Activated naive CD4-positive, alpha-beta T cell treated with anti-CD3 and anti-CD28 coated beads, Interleukin-2, amount 50 U/mL, for 72 hours (primary cell): ENCODE measurements at regions not wholly inside any gene's neighbourhood (a gene's known extent, or its start where the extent isn't known, plus 50 kb on each side); places are given as distances from the start of the nearest gene placed in this dataset.
A peak's percentile ranks its signal among the peaks of the same experiment; 100 is the strongest.

ENCODE experiments used
- ATAC-seq, 2 donors: fragments of 150-1000 bp; cut with Tn5 transposase; 2 replicates each; pipeline ENCODE4 v1.10.0; 2021; ENCODE audit warnings: mild to moderate bottlenecking in 2 of 2, moderate library complexity in 2 of 2
- DNase-seq, 2 donors: peaks; one replicate each; pipeline ENCODE4 v3.0.0; 2021 to 2022; ENCODE audit warnings: low spot score in 2 of 2
- H3K27ac Mint-ChIP-seq, 2 donors: one replicate each; pipeline ENCODE4 v1.8.0; 2022; ENCODE audit warnings: mild to moderate bottlenecking in 2 of 2, mixed read lengths in 2 of 2
- H3K36me3 Mint-ChIP-seq, 2 donors: one replicate each; pipeline ENCODE4 v1.8.0; 2022; ENCODE audit warnings: mixed read lengths in 2 of 2
- H3K9me3 Mint-ChIP-seq, 2 donors: one replicate each; pipeline ENCODE4 v1.8.0; 2022; ENCODE audit warnings: mixed read lengths in 2 of 2

DNA sequence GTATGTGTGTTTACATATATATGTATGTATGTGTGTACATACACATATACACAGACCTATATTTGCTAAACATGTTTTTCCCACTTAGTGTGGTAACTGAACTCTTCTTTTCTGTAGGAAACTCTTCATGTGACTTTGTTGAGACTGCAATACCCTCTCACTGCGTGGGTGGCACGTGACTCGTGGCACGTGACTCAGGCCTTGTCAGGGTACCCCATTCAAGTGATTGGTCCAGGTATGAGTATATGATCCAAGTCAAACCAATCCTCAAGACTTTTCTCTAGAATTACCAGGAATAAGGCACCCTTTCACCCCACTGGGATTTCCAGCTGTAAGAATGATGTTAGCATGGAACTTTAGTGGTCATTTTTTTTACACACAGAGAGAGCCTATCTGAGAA is 149.2 kb upstream of the KCNK2 start:
- ATAC-seq (peak; percentile 24 to 72), DNase-seq (no peak)
- H3K9me3 Mint-ChIP-seq: no peaks in the 10 kb centered on the region

DNA sequence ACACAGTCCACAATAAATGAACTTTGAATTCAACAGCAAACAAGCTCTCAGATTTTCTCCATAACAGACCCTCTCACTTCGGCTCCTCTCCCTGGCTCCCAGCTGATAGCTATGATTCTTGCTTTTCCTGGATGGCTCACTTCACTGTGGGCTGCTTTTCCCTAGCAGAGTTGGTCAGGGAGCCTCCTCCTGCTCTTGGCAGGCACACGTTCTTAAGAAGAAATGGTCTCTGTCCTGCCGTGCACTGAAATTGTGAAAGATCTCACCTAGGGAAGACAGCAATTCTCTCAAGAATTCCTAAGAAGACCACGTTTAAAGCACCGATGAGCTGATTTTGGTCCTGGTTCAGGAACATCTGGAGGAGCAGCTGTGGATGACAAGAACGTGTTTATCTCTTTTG is 148.5 kb upstream of the KCNK2 start:
- Mint-ChIP-seq H3K27ac (no peak overlapping the region), H3K36me3 (no peaks in the 10 kb centered on the region), H3K9me3 (no peaks in the 10 kb centered on the region)
- ATAC-seq (no peak), DNase-seq (no peak)

More for the DNA sequence above, 149.2 kb upstream of the KCNK2 start:
- H3K36me3 Mint-ChIP-seq: no peaks in the 10 kb centered on the region
- H3K27ac Mint-ChIP-seq: no peak overlapping the region

DNA sequence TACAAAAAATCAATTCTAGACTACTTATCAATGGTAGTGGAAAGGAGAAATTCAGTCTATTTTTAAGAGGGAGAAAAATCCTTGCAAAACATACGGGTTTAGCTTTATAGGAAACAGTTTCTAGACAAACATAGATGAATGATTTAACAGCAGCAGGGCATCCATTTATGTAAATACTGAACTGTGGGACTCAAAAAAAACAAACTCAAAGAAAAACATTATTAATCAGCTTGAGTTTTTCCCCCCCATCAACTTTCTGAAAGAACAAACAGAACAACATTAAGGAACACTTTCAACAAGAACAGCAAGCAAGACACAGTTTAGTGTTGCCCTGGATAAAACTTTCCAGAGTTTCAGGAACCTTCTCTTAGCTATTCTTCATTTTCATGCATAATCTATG is 147.3 kb upstream of the KCNK2 start:
- DNase-seq: no peak

DNA sequence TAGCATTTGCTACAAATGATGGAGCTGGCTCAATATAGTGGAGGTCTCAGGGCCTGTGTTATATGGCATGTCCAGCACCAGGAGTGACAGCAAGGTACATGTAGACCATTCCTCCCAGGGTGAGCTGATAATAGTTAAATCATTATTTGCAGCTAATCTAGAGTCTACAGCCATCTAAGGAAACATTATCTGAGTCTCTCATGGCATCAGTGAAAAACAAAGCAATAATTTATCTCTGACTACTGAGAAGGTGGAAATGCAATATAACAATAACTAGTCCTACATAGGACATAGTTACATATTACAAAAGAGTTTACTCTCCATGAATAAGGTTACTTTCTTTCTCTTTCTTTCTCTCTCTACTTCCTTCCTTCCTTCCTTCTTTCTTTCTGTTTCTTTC is 143.4 kb upstream of the KCNK2 start:
- ATAC-seq: no peak
- no peak for DNase-seq
- H3K9me3 Mint-ChIP-seq: no peaks in the 10 kb centered on the region
- no peak overlapping the region for H3K27ac Mint-ChIP-seq
- no peaks in the 10 kb centered on the region for H3K36me3 Mint-ChIP-seq

More for the DNA sequence above, 147.3 kb upstream of the KCNK2 start:
- Mint-ChIP-seq H3K27ac (no peak overlapping the region), H3K9me3 (no peaks in the 10 kb centered on the region), H3K36me3 (no peaks in the 10 kb centered on the region)
- ATAC-seq: no peak

DNA sequence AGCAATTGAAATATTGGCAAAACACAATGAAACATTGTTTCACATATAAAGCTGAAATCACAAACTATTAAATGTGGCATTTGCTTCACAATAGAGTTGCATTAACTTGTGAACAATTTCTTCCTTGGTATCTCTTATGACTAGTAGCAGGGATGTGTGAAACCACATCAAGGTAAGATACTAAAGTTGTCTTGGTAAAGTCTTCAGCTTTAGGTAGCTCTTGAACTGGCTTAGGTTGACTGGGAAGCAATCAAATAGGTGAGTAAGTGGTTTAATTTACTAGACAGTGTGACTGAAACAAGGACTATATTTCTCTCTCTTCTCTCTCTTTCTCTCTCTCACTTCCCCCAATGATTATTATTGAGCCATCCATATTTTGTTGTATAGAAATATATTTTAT is 141.5 kb upstream of the KCNK2 start:
- ATAC-seq: peak; percentile 44 to 96
- H3K9me3 Mint-ChIP-seq: no peaks in the 10 kb centered on the region
- H3K27ac Mint-ChIP-seq: no peak overlapping the region
- no peaks in the 10 kb centered on the region for H3K36me3 Mint-ChIP-seq
- no peak for DNase-seq

DNA sequence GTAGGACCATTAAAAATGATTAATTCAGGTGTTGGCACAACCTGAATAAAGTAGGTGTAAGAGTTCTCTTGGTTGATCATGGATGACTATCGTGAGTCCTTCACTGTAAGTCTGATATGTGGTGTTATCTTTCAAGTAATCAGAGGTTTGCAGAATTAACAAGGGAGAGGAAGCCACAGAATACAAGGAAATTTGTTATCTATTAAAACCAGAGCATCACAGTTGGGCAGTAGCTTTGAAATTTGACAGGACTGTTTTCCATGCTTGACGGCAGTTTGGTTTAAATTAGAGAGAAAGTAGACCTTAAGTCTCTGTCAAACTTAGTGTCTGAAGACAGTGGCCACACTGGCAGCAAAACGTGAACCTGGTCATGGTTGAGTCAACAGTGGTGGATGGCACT is 139.5 kb upstream of the KCNK2 start:
- Mint-ChIP-seq H3K27ac (no peak overlapping the region), H3K9me3 (no peaks in the 10 kb centered on the region), H3K36me3 (no peaks in the 10 kb centered on the region)
- ATAC-seq: no peak
- DNase-seq: no peak

DNA sequence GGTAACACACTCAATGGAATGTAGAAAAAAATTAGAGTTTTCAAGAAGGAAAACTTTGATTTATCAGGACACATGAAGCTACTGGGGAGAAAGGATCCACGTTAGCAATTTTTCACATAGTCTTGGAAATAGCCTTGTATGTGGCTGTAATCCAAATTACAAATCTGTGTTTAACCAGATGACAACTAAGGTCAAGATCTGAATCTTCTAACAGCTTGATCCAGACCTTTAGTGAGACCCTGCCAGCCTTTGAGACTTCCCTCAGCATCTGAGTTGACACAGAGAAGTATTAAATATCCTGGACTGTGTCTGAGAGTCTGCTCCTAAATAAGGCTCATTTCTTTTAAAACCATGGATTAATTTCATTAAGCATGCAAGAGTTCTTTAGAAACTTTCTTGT is 135.9 kb upstream of the KCNK2 start:
- Mint-ChIP-seq H3K9me3 (no peaks in the 10 kb centered on the region), H3K36me3 (no peaks in the 10 kb centered on the region), H3K27ac (no peak overlapping the region)
- ATAC-seq (no peak), DNase-seq (no peak)

DNA sequence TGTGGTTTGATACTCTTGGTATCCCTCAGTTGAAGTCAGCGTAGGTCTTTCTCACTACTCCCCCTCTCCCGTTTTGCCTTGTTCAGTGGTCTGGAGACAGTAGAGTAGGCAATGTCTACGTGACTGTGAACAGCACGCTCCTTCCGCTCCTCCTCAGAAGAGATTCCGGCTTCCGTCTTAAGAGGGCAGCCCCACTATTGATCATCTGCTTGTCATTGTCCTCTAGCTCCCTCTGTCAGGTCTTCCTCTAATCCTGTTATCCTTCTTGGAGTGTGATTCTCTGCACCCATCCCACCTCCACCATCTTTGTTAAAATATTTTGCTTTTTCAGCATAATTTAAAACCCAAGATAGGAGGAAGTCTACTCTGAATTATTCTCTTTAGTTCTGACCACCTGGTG is 129.9 kb upstream of the KCNK2 start:
- ATAC-seq: no peak
- H3K27ac Mint-ChIP-seq: no peak overlapping the region
- DNase-seq: no peak
- no peaks in the 10 kb centered on the region for H3K9me3 Mint-ChIP-seq
- H3K36me3 Mint-ChIP-seq: no peaks in the 10 kb centered on the region

DNA sequence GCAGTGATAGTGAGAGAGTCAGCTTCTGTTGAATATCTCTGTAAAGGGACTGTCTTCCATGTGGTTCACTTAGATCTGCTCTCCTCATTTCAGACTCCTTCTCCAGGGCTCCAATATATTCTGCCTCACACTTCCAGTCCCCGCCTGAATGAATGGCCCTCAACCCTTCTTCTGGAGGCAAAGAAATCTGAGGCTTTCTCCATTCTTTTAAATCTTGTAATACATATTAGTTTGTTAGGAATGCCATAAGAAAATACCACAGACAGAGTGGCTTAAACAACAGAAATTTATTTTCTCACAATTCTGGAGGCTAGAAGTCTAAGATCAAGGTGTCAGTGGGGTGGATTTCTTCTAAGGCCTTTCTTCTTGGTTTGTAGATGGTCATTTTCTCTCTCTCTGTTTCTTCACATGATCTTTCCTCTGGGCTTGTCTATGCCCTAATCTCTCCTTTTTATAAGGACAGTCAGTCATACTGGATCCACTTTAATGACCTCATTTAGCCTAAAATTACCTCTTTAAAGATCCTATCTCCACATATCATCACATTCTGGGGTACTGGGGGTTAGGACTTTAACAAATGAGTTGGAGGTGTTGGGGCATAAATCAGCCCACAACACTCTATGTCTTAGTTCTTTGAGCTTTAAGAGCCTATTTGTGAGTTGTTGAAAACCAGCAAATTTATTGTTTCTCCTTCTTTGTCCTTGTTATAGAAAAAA is 128.5 kb upstream of the KCNK2 start:
- DNase-seq (no peak), ATAC-seq (no peak)
- Mint-ChIP-seq H3K36me3 (no peaks in the 10 kb centered on the region), H3K27ac (no peak overlapping the region), H3K9me3 (no peaks in the 10 kb centered on the region)

DNA sequence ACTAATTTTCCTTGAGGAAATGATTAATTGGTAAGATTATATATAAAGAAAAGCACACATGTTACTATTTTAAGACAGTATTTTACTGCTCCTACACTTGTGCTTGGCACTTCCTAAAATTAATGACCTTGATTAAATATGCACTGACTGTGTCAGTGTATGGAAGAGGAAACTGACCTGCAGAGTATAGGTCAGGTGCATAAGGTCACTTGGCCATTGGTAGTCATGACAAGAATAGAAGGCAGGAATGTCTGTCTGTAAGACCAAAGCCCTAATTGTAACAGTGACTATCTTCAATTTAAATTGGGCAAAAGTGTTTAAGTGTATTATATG is 128.0 kb upstream of the KCNK2 start:
- Mint-ChIP-seq H3K36me3 (no peaks in the 10 kb centered on the region), H3K27ac (no peak overlapping the region), H3K9me3 (no peaks in the 10 kb centered on the region)
- DNase-seq (no peak), ATAC-seq (no peak)

DNA sequence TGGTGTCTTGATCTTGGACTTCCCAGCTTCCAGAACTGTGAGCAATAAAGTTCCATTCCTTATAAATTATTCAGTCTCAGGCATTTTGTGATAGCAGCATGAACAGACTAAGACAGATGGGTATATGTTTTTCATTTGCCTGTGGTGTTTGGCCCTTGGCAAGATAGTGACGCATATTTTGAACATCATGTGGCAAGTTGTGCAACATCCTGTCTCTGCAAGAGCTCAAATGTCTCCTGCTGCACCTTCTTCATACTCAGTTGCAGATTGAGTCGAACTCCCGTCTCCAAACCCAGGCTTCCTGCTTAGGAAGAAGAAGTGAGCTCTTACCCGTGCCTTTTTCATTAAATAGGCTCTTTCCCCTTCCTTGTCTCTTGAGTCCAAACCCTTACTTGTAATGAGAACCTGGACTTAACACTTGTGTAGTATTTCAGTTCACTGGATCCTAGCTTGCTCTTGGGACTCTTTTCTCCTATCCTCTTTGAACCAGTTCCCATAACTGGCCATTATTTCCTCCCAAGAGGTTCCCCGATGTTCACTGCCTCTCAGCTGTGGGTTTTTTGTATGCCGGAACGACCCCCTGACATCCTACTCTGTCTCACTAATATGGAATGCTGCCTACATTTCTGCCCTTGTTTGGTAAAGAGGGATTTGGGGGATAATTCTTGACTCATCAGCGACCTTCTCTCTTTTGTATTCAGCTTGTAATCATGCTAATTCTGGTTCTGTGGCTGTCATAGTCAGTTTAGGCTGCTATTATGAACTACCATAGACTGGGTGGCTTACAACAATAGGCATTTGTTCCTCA is 125.0 kb upstream of the KCNK2 start:
- Mint-ChIP-seq H3K27ac (no peak overlapping the region), H3K9me3 (no peaks in the 10 kb centered on the region), H3K36me3 (no peaks in the 10 kb centered on the region)
- peak in 1 of 2 donors; percentile 51 for ATAC-seq
- DNase-seq: no peak

DNA sequence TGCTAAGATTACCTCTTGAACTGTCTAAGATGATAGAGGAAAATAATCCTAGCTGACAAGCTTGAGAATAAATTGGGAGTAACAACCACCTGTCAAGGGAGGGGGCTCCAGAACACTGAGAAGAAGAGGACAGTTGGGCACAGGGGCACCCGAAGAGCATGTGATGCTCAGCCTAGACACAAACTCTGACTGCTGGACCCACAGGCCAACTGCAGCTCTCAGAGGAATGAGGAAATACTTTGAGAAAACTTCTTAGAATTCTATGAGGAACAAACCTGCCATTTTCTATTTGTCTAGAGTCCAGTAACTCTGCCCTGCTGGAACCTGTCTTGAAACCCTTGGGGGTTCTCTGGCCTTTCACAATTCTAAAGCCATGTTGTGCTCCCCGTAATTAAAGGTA is 124.1 kb upstream of the KCNK2 start:
- Mint-ChIP-seq H3K9me3 (no peaks in the 10 kb centered on the region), H3K36me3 (no peaks in the 10 kb centered on the region), H3K27ac (no peak overlapping the region)
- ATAC-seq: no peak
- DNase-seq: no peak

DNA sequence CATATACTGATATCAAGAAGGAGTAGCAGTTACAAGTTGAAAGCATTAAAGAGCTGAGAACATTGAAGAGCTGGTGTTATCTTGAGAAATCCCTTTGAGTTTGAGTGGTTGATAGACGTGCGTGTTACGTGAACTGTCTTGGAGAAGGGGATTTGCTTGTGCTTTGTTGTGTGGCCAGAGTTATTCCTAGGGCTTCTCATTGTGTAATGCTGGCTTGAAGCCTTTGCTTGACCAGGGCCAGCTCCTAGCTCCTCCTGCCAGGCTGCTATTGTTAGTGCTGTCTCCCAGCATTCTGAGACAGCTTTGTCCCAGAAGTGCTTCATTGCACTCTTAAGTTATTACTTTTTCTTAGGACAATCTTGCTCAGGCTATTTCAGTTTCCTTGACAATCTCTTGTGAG is 116.2 kb upstream of the KCNK2 start:
- DNase-seq (no peak), ATAC-seq (no peak)
- Mint-ChIP-seq H3K27ac (no peak overlapping the region), H3K9me3 (peaks cover 0 to 3% of the 10 kb centered on the region in 2 donors), H3K36me3 (peaks cover 0 to 5% of the 10 kb centered on the region in 2 donors)

DNA sequence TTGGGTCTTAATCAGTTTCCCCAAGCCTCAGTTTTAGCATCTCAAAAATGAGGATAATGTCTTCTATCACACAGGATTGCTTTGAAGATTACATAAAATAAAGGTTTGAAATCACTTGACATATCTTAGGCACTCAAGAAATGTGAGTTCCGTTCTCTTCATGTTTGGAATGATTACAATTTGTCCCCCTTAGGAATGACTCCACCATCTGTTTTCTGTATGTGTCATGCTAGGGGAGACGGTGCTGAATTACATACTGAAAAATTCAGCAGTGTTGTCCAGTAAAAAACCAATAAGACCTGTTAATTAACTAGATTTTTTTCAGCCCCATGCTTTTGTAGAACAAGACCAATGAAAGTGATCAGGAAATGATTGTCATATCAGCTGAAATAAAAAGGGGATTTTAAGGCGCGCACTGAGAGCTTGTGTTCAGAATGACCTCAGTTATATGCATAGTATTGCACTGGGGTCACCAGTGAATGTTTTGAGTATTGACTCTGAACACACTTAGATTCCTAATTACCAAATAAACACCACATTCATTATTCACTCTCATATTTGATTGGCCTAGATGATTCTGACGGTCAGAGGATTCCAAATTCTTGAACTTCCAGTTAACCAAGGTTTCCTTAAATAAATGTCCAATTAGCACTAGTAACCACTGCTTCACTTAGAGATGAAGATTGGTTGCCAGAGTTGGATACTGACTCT is 114.5 kb upstream of the KCNK2 start:
- Mint-ChIP-seq H3K36me3 (peaks cover 0 to 5% of the 10 kb centered on the region in 2 donors), H3K27ac (no peak overlapping the region), H3K9me3 (peaks cover 0 to 3% of the 10 kb centered on the region in 2 donors)
- DNase-seq (no peak), ATAC-seq (no peak)

DNA sequence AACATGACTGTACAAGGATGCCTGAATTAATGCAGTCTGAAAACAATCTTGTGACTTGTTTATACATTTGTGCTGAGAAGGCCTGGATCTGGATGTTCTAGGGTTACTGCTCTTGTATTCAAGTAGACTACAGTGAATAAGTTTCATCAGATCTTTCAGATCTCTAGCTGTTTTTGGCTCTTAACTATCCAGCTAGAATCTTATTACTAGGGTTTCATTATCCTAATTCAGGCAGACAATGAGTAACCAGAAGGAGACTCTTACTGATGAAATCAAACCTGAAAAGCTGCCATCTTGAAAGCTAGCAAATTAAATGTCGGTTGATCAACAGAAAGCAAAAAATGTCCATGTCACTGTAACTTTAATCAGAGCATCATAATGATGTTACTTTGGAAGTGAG is 112.5 kb upstream of the KCNK2 start:
- no peak for DNase-seq
- Mint-ChIP-seq H3K27ac (no peak overlapping the region), H3K9me3 (peaks cover 0 to 3% of the 10 kb centered on the region in 2 donors), H3K36me3 (peaks cover 0 to 5% of the 10 kb centered on the region in 2 donors)
- no peak for ATAC-seq

DNA sequence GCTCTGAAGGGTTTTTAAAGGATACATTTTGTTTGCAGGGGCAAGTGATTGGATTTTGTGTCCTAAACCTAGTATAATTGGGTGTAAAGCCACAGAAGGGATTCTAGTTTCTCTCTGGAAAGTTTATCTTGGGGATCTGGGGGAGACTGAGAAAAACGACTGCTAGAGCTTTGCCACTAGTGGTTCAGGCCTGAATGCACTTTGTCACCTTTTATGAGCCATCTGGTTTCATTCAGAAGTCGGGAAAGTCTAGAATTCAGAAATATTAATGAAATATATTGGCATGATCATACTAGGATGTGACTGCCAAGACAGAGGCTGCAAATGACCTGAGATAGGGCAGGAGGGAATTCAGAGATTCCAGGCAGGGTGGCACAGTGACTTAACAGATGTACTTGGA is 111.5 kb upstream of the KCNK2 start:
- Mint-ChIP-seq H3K27ac (no peak overlapping the region), H3K36me3 (peaks cover 0 to 5% of the 10 kb centered on the region in 2 donors), H3K9me3 (peaks cover 0 to 3% of the 10 kb centered on the region in 2 donors)
- ATAC-seq: no peak
- DNase-seq: no peak

DNA sequence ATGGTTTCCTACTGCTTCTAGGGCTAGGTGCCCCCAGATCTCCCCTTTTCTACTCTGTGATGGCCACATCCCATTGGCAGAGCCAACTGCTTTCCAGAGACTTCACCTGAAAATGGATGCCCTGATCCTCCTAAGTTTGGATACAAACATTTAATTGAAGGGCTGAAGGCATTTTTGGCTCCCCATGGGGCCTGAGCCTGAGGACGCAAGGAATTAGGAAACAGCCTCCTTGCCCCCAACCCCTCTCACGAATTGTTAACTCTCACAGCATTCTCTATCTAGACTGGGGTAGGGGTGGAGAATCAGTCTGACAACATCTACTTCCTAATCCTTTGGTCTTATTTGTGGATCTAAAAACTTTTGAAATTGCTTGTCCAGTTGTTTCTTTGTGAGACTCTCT is 108.5 kb upstream of the KCNK2 start:
- no peak overlapping the region for H3K27ac Mint-ChIP-seq
- ATAC-seq (no peak), DNase-seq (no peak)
- H3K36me3 Mint-ChIP-seq: no peaks in the 10 kb centered on the region
- H3K9me3 Mint-ChIP-seq: no peaks in the 10 kb centered on the region
